GM12878 (cell line): ENCODE measurements at regions not wholly inside any gene's neighbourhood (a gene's known extent, or its start where the extent isn't known, plus 50 kb on each side); places are given as distances from the start of the nearest gene placed in this dataset.

ENCODE experiments used
- CHD1 ChIP-seq: IDR thresholded peaks from 2 replicates; pipeline ENCODE4 v1.6.1; 2012; ENCODE audit warnings: low read depth, low read length, improper control_type of control experiment
- CTCF ChIP-seq, 3 experiments: IDR thresholded peaks in 2 of 3; conservative IDR thresholded peaks in 1 of 3; 2 replicates each; pipeline ENCODE4 v1.5.1; 2011; ENCODE audit warnings: low read depth in 3 of 3, low read length in 3 of 3, mild to moderate bottlenecking in 3 of 3, control low read depth in 2 of 3, moderate library complexity in 2 of 3, inconsistent platforms in 1 of 3, mixed read lengths in 1 of 3; ENCODE audit not compliant: control insufficient read depth in 2 of 3, insufficient read depth in 1 of 3; ENCODE audit errors: extremely low read depth in 1 of 3
- ELK1 ChIP-seq: IDR thresholded peaks from 2 replicates; pipeline ENCODE4 v1.6.1; 2012; ENCODE audit warnings: low read depth, low read length, improper control_type of control experiment
- HDGF ChIP-seq: fragments of 450-650 bp; IDR thresholded peaks from 2 replicates; pipeline ENCODE4 v1.6.1; 2016; ENCODE audit warnings: antibody characterized with exemption
- HSF1 ChIP-seq: fragments of 150-350 bp; IDR thresholded peaks from 2 replicates; pipeline ENCODE4 v1.6.1; 2014; ENCODE audit warnings: mild to moderate bottlenecking, low read depth, low read length
- PAX8 ChIP-seq: fragments of 450-650 bp; IDR thresholded peaks from 2 replicates; pipeline ENCODE4 v1.6.1; 2017; ENCODE audit warnings: mild to moderate bottlenecking, moderate library complexity
- PBX3 ChIP-seq: IDR thresholded peaks from 2 replicates; pipeline ENCODE4 v1.6.1; 2011; ENCODE audit warnings: mild to moderate bottlenecking, low read depth, low read length, moderate library complexity; ENCODE audit not compliant: insufficient replicate concordance

- TF ChIP-seq CTCF (IDR thresholded peaks at IDR 0.05 in 2 of 3, conservative IDR thresholded peaks at IDR 0.05 in 1 of 3; ENCODE audit: control insufficient read depth in 2 of 3, extremely low read depth in 1 of 3, insufficient read depth in 1 of 3, low read depth in 3 of 3, low read length in 3 of 3) = peak in 1 of 3 experiments; percentile 10; a peak in 1 of 6 replicates
- TF ChIP-seq CHD1 = no peak
- no peak for TF ChIP-seq PAX8
- TF ChIP-seq ELK1 = no peak
- peak; percentile 65; the same call in 1 of the 2 replicates for TF ChIP-seq HDGF
- TF ChIP-seq PBX3 = no peak
- no peak for TF ChIP-seq HSF1
Measured at GRCh38 chr6:22906091-22906549, 336.8 kb downstream of the HDGFL1 start (continued).
